ENCODE measurements at regions not wholly inside any gene's neighbourhood (a gene's known extent, or its start where the extent isn't known, plus 50 kb on each side); places are given as distances from the start of the nearest gene placed in this dataset.

- TF ChIP-seq CTCF (IDR thresholded peaks at IDR 0.05; ENCODE audit: low read depth, low read length, poor library complexity, severe bottlenecking) (no peak), EZH2phosphoT487 (IDR thresholded peaks at IDR 0.05; ENCODE audit: borderline replicate concordance, low read length) (no peak)
These were observed 452.0 kb downstream of the MFSD1 start for GRCh38 chr3:159253860-159254259.

All from DOHH2 (cell line).